PFSK-1 (cell line): ENCODE measurements at regions not wholly inside any gene's neighbourhood (a gene's known extent, or its start where the extent isn't known, plus 50 kb on each side); places are given as distances from the start of the nearest gene placed in this dataset.

Experiments
- FOXP2 ChIP-seq: optimal IDR thresholded peaks from 2 replicates; pipeline ENCODE3; 2011; ENCODE audit warnings: borderline replicate concordance, control low read depth, inconsistent platforms; ENCODE audit not compliant: insufficient read depth; ENCODE audit errors: extremely low read length, extremely low read depth
- POLR2AphosphoS5 ChIP-seq: IDR thresholded peaks from 2 replicates; pipeline ENCODE4 v1.6.1; 2012; ENCODE audit warnings: low read depth, mild to moderate bottlenecking, control low read depth, low read length, moderate library complexity
- SIN3A ChIP-seq: IDR thresholded peaks from 2 replicates; pipeline ENCODE4 v1.6.1; 2012; ENCODE audit warnings: mild to moderate bottlenecking, low read length, moderate library complexity, borderline replicate concordance; ENCODE audit not compliant: insufficient read depth
- TAF1 ChIP-seq: IDR thresholded peaks from 2 replicates; pipeline ENCODE4 v1.6.1; 2012; ENCODE audit warnings: low read length, control low read depth, borderline replicate concordance; ENCODE audit not compliant: insufficient read depth
- TF ChIP-seq, protein P1 (sequence below), 2 experiments: IDR thresholded peaks; 2 replicates each; pipeline versions ENCODE4 v1.6.1 to v1.8.0; 2011 to 2012; ENCODE audit warnings: low read depth in 2 of 2, low read length in 2 of 2, control low read depth in 1 of 2, inconsistent platforms in 1 of 2, mild to moderate bottlenecking in 1 of 2, moderate library complexity in 1 of 2; ENCODE audit not compliant: insufficient read depth in 1 of 2

DNA sequence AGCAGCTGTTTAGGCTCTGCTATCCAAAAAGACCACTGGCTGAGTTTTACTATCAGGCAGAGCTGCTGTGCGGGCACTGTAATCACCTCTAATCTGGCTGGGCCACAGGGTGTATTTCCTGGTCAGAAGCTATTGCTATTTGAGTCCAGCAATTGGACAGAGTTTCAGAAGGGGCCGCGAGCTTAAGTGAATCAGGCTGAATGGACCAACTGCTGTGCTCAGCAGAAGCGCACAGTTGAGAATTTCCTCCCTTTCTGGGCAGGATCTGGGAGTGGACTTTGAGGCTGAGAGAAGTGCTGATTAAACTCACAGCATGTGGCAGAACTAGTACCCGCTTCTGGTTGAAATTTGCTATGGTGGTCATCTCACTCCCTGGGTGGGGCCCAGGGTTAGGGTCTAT lies 251.8 kb downstream of the INSIG2 start:
- no peak for TF ChIP-seq POLR2AphosphoS5
- TF ChIP-seq, protein P1, sequence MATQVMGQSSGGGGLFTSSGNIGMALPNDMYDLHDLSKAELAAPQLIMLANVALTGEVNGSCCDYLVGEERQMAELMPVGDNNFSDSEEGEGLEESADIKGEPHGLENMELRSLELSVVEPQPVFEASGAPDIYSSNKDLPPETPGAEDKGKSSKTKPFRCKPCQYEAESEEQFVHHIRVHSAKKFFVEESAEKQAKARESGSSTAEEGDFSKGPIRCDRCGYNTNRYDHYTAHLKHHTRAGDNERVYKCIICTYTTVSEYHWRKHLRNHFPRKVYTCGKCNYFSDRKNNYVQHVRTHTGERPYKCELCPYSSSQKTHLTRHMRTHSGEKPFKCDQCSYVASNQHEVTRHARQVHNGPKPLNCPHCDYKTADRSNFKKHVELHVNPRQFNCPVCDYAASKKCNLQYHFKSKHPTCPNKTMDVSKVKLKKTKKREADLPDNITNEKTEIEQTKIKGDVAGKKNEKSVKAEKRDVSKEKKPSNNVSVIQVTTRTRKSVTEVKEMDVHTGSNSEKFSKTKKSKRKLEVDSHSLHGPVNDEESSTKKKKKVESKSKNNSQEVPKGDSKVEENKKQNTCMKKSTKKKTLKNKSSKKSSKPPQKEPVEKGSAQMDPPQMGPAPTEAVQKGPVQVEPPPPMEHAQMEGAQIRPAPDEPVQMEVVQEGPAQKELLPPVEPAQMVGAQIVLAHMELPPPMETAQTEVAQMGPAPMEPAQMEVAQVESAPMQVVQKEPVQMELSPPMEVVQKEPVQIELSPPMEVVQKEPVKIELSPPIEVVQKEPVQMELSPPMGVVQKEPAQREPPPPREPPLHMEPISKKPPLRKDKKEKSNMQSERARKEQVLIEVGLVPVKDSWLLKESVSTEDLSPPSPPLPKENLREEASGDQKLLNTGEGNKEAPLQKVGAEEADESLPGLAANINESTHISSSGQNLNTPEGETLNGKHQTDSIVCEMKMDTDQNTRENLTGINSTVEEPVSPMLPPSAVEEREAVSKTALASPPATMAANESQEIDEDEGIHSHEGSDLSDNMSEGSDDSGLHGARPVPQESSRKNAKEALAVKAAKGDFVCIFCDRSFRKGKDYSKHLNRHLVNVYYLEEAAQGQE (IDR thresholded peaks at IDR 0.05; ENCODE audit: insufficient read depth in 1 of 2, low read depth in 2 of 2, low read length in 2 of 2), result 0 out of 4 replicates have a peak, but pooled peaks of 1 of the 2 experiments have one; percentile 31

DNA sequence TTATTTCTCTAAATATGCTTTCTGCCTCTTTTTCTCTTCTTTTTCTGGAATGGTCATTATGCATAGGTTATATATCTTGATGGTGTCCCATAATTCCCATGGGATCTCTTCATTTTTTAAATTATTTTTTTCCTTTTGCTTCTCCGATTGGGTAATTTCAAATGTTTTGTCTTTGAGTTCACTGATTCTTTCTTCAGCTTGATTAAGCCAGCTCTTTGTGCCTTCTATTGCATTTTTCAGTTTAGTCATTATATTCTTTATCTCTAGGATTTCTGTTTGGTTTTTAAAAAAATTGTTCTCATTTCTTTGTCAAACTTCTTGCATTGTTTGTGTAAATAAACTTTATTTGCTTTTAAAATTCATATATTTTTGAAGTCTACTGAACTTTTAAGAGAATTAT lies 251.1 kb downstream of the INSIG2 start:
- TF ChIP-seq, protein P1 (IDR thresholded peaks at IDR 0.05; ENCODE audit: insufficient read depth in 1 of 2, low read depth in 2 of 2, low read length in 2 of 2), result no peak
- TF ChIP-seq POLR2AphosphoS5 (no peak), SIN3A (no peak), FOXP2 (no peak), TAF1 (no peak)

DNA sequence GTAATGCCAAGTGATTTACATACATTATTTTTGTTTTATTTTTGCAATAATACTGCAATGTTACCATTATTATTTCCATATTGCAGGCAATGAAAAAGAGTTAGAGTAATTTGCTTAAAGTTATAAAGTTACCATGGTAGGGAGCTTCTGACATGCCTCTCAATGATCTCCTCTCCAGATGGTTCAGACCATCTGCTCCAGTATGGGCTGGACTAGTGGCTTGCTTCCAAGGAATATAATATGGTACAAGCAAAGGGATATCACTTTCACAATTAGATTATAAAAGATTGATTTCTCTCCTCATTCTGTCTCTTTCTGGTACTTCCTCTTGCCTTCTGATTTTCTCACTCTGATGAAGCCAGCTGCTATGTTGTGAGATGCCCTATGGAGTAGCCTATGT lies 245.4 kb downstream of the INSIG2 start:
- TF ChIP-seq, protein P1 (IDR thresholded peaks at IDR 0.05; ENCODE audit: insufficient read depth in 1 of 2, low read depth in 2 of 2, low read length in 2 of 2), result no peak
- no peak for TF ChIP-seq SIN3A

DNA sequence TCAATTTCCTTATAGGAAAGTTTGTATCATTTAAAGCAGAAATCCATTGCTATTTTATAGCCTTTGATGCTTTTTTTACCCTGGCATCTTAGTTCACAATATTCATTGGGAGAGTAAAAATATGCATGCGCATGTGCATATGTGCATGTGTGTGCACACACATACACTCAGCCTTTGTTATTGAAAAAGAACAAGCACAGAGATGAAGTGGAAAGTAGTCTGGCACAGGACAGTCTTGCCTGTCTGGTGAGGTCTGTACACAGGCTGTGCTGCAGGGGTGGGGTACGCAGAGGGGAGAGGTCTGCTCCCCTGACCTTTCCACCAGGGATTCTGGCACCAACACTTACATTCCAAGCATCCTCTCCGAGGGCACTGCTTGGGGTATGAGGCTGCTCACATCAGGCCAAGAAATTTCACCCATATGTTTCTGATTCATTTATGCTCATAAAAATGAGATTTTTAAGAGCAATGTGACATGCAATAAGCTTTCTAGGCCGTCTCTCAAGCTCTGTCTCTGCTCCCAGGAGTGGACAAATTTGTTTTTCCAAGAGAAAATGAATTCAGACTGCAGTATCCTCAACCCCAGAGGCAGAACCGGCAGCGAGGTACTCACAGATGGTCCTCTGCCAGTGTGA lies 237.2 kb downstream of the INSIG2 start:
- TF ChIP-seq SIN3A (no peak), FOXP2 (no peak), POLR2AphosphoS5 (no peak), TAF1 (no peak)
- TF ChIP-seq, protein P1 (IDR thresholded peaks at IDR 0.05; ENCODE audit: insufficient read depth in 1 of 2, low read depth in 2 of 2, low read length in 2 of 2), result no peak

DNA sequence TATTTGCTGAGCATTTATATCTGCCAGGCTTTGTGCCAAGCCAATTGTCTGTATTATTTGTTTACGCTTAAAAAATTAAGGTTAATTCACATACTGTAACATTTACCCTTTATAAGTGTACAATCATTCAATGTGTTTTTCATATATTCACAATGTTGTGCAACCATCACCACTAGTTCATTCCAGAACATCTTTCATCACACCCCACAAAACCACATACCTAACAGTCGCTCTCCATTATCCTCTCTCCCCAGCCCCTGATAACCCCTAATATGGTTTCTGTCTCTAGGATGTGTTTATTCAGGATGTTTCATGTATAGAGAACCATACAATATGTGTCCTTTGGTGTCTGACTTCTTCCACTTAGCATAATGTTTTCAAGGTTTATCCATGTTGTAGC lies 234.1 kb downstream of the INSIG2 start:
- no peak for TF ChIP-seq POLR2AphosphoS5
